HFFc6 (cell line): ENCODE measurements at regions not wholly inside any gene's neighbourhood (a gene's known extent, or its start where the extent isn't known, plus 50 kb on each side); places are given as distances from the start of the nearest gene placed in this dataset.

Experiments used
- DNase-seq: peaks from one replicate; pipeline ENCODE4 v3.0.0-alpha.2; 2018
- H3K27ac Mint-ChIP-seq: 2 replicates; pipeline ENCODE4 v1.8.0; 2020; ENCODE audit warnings: mild to moderate bottlenecking, mixed read lengths
- H3K27me3 Mint-ChIP-seq: 2 replicates; pipeline ENCODE4 v1.8.0; 2021; ENCODE audit warnings: mild to moderate bottlenecking, moderate library complexity, mixed read lengths; ENCODE audit not compliant: insufficient read depth
- H3K36me3 Mint-ChIP-seq: 2 replicates; pipeline ENCODE4 v1.8.0; 2021; ENCODE audit warnings: low read depth, mixed read lengths
- H3K4me1 Mint-ChIP-seq: 2 replicates; pipeline ENCODE4 v1.8.0; 2020; ENCODE audit warnings: low read depth, mixed read lengths
- H3K4me3 Mint-ChIP-seq: 2 replicates; pipeline ENCODE4 v1.8.0; 2020; ENCODE audit warnings: mild to moderate bottlenecking, moderate library complexity, mixed read lengths
- H3K9me3 Mint-ChIP-seq: 2 replicates; pipeline ENCODE4 v1.8.0; 2020; ENCODE audit warnings: mild to moderate bottlenecking, mixed read lengths
- TF ChIP-seq, protein P1 (sequence below): fragments of 200-600 bp; sonication (generic); IDR thresholded peaks from 2 replicates; pipeline ENCODE4 v1.5.0; 2021; ENCODE audit warnings: antibody characterized with exemption, mild to moderate bottlenecking

DNA sequence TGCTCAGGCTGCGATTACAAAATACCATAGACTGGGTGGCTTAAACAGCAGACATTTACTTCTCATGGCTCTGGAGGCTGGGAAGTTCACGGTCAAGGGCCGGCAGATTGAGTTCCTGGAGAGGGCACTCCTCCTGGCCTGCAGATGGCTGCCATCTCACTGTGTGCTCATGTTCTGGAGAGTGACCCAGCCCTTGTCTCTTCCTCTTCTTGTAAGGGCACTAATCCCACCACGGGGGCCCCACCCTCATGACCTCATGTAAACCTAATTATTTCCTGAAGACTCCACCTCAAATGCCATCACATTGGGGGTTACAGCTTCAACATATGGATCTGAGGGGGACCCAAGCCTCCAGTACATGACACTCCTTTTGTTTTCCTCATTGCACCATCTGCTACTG is 56.0 kb upstream of the CLDN10 start:
- Mint-ChIP-seq H3K4me1 (no peaks in the 10 kb centered on the region), H3K27me3 (peaks cover 8% of the 10 kb centered on the region), H3K27ac (no peak overlapping the region), H3K36me3 (no peaks in the 10 kb centered on the region), H3K9me3 (no peaks in the 10 kb centered on the region), H3K4me3 (no peak overlapping the region)
- TF ChIP-seq, protein P1, sequence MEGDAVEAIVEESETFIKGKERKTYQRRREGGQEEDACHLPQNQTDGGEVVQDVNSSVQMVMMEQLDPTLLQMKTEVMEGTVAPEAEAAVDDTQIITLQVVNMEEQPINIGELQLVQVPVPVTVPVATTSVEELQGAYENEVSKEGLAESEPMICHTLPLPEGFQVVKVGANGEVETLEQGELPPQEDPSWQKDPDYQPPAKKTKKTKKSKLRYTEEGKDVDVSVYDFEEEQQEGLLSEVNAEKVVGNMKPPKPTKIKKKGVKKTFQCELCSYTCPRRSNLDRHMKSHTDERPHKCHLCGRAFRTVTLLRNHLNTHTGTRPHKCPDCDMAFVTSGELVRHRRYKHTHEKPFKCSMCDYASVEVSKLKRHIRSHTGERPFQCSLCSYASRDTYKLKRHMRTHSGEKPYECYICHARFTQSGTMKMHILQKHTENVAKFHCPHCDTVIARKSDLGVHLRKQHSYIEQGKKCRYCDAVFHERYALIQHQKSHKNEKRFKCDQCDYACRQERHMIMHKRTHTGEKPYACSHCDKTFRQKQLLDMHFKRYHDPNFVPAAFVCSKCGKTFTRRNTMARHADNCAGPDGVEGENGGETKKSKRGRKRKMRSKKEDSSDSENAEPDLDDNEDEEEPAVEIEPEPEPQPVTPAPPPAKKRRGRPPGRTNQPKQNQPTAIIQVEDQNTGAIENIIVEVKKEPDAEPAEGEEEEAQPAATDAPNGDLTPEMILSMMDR, result no peak
- no peak for DNase-seq

GRCh38 chr13:95497381-95497807 is 55.1 kb upstream of the CLDN10 start:
- TF ChIP-seq, protein P1, result no peak
- Mint-ChIP-seq H3K4me3 (no peak overlapping the region), H3K4me1 (no peaks in the 10 kb centered on the region), H3K27ac (no peak overlapping the region), H3K27me3 (peaks cover 8% of the 10 kb centered on the region), H3K9me3 (no peaks in the 10 kb centered on the region), H3K36me3 (no peaks in the 10 kb centered on the region)
- no peak for DNase-seq

DNA sequence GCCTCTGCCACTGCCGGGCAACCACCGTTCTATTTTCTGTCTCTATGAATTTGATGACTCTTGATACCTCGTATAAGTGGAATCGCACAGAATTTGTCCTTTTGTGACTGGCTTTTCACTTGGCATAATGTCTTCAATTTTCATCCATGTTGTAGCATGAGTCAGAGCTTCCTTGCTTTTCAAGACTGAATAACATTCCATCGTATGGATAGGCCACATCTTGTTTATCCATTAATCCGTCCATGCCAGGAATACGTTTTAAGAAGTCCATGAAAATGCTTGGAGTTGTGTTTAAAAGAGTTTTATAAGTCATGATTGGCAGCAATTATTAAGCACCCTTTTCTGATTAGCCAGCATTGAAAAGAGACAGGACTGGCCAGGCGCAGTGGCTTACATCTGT is 53.6 kb upstream of the CLDN10 start:
- Mint-ChIP-seq H3K27me3 (peaks cover 8% of the 10 kb centered on the region), H3K27ac (no peak overlapping the region), H3K36me3 (no peaks in the 10 kb centered on the region), H3K4me3 (no peak overlapping the region), H3K9me3 (no peaks in the 10 kb centered on the region), H3K4me1 (no peaks in the 10 kb centered on the region)
- TF ChIP-seq, protein P1, result no peak
- DNase-seq, result no peak

DNA sequence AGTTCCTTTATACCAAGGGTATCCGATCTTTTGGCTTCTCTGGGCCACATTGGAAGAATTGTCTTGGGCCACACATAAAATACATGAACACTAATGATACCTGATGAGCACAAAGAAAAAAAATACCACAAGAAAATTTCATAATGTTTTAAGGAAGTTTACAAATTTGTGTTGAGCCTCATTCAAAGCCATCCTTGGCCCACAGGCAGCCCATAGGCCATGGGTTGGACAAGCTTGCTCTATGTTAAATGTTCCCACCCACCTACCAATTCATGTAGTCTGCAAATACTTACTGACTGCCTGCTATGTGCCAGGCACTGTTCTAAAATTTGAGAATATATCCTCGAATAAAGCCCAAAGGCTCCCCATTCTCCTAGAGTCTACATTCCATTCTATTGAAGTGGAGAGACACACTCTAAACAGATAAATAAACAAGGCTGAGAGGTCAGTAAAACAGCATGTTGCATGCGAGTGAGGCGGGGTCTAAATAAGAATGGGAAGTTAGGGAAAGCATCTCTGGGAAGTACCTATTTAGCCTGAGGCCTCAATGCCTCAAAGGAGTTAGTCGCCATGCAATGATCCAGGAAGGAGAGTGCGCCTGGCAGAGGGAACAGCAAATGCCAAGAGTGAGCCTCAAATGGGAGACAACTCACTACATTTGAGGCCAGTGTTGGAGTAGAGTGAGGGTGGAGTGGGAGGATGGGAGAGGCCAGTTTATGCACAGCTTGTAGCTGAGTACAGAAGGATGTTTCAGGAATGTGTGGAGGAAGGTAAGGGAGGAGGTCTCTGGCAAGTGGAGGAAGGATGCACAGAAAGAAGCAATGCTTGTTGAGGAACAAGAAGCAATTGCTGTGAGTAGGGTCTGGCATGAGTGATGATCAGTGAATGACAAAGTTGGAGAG is 52.5 kb upstream of the CLDN10 start:
- no peak overlapping the region for H3K4me3 Mint-ChIP-seq
- H3K27me3 Mint-ChIP-seq, result peaks cover 8% of the 10 kb centered on the region
- TF ChIP-seq, protein P1, result no peak
- no peaks in the 10 kb centered on the region for H3K9me3 Mint-ChIP-seq
- no peak overlapping the region for H3K27ac Mint-ChIP-seq
- H3K4me1 Mint-ChIP-seq, result no peaks in the 10 kb centered on the region
- no peak for DNase-seq
- no peaks in the 10 kb centered on the region for H3K36me3 Mint-ChIP-seq

GRCh38 chr13:95502216-95502615 is 50.3 kb upstream of the CLDN10 start:
- no peak for DNase-seq
- Mint-ChIP-seq H3K27ac (no peak overlapping the region), H3K9me3 (no peaks in the 10 kb centered on the region), H3K4me3 (no peak overlapping the region), H3K27me3 (peaks cover 10% of the 10 kb centered on the region), H3K36me3 (no peaks in the 10 kb centered on the region), H3K4me1 (no peaks in the 10 kb centered on the region)
- TF ChIP-seq, protein P1, result no peak
